Mammary epithelial cell (primary cell): ENCODE measurements at regions not wholly inside any gene's neighbourhood (a gene's known extent, or its start where the extent isn't known, plus 50 kb on each side); places are given as distances from the start of the nearest gene placed in this dataset.

ENCODE experiments used
- CTCF ChIP-seq, 2 donors: IDR thresholded peaks in 1 of 2; conservative IDR thresholded peaks in 1 of 2; 2 replicates each; pipeline ENCODE4 v1.5.1; 2011 to 2012; ENCODE audit warnings: inconsistent platforms in 2 of 2, low read length in 2 of 2, mild to moderate bottlenecking in 2 of 2, control low read depth in 1 of 2, low read depth in 1 of 2; ENCODE audit not compliant: insufficient read depth in 1 of 2; ENCODE audit errors: extremely low read depth in 1 of 2
- EZH2 ChIP-seq: IDR thresholded peaks from 2 replicates; pipeline ENCODE4 v1.6.1; 2012; ENCODE audit warnings: low read length, inconsistent platforms, borderline replicate concordance

DNA sequence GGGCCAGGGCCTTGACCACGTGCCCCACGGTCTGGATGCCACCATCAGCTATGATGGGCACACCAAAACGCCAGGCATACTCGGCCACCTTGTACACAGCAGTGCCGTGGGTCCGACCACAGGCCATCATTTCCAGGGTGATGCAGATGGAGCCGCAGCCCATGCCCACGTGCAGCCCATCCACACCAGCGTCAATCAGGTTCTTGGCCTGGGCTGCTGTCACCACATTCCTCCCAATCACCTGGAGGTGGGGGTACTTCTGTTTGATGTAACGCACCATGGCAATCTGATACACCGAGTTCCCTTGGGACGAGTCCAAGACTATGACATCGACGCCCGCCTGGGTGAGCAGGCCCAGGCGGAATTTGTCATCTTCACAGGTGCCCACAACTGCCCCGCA lies 221.2 kb upstream of the ATP6AP2 start:
- no peak for TF ChIP-seq CTCF (conservative IDR thresholded peaks at IDR 0.05 in 1 of 2, IDR thresholded peaks at IDR 0.05 in 1 of 2; ENCODE audit: extremely low read depth in 1 of 2, insufficient read depth in 1 of 2, low read depth in 1 of 2, low read length in 2 of 2)
- TF ChIP-seq EZH2, result no peak
